ENCODE measurements at regions not wholly inside any gene's neighbourhood (a gene's known extent, or its start where the extent isn't known, plus 50 kb on each side); places are given as distances from the start of the nearest gene placed in this dataset.

- no peak for TF ChIP-seq EZH2 (IDR thresholded peaks at IDR 0.05; ENCODE audit: low read depth, low read length, severe bottlenecking)
- TF ChIP-seq KDM1A (IDR thresholded peaks at IDR 0.05; ENCODE audit: borderline replicate concordance, low read length) = no peak
- no peak for TF ChIP-seq NANOG (IDR thresholded peaks at IDR 0.05; ENCODE audit: insufficient read depth, low read depth, low read length, poor library complexity, severe bottlenecking)
- no peak for TF ChIP-seq RBBP5 (IDR thresholded peaks at IDR 0.05; ENCODE audit: borderline replicate concordance, low read depth, low read length)
- TF ChIP-seq JUND (IDR thresholded peaks at IDR 0.05; ENCODE audit: low read length) = no peak
These were observed 184.9 kb downstream of the EMX2 start (continued) for GRCh38 chr10:117727421-117727820.

All from H1 (cell line).